Tibial artery (tissue), 4 donors: ENCODE measurements at regions not wholly inside any gene's neighbourhood (a gene's known extent, or its start where the extent isn't known, plus 50 kb on each side); places are given as distances from the start of the nearest gene placed in this dataset.

Experiments used
- DNase-seq, 2 donors: peaks; one replicate each; pipeline ENCODE4 v3.0.0-alpha.2; 2019
- H3K27ac ChIP-seq, 2 donors: fragments of 200-600 bp; sonication (generic) in 1 of 2; 1 replicate in 1 of 2; 2 replicates in 1 of 2; pipeline ENCODE4 v1.5.1; 2018 to 2019; ENCODE audit warnings: mild to moderate bottlenecking in 1 of 2
- H3K27me3 ChIP-seq, 2 donors: fragments of 200-600 bp; sonication (generic) in 1 of 2; one replicate each; pipeline versions ENCODE4 v1.5.1 to v1.6.0; 2016 to 2019
- H3K36me3 ChIP-seq, 3 donors: fragments of 200-600 bp; sonication (generic) in 2 of 3; one replicate each; pipeline ENCODE4 v1.5.1; 2016 to 2019; ENCODE audit warnings: mild to moderate bottlenecking in 2 of 3
- H3K4me1 ChIP-seq, 4 donors: fragments of 200-600 bp; sonication (generic) in 2 of 4; 1 replicate in 3 of 4; 2 replicates in 1 of 4; pipeline ENCODE4 v1.5.1; 2016 to 2019
- H3K4me3 ChIP-seq, 2 donors: fragments of 200-600 bp; sonication (generic) in 1 of 2; 1 replicate in 1 of 2; 2 replicates in 1 of 2; pipeline ENCODE4 v1.5.1; 2018 to 2019; ENCODE audit warnings: mild to moderate bottlenecking in 2 of 2
- H3K9me3 ChIP-seq, 3 donors: fragments of 200-600 bp; sonication (generic) in 1 of 3; one replicate each; pipeline ENCODE4 v1.5.1; 2016 to 2019
- CTCF ChIP-seq, 2 experiments: fragments of 200-600 bp in 1 of 2; fragments of 450-650 bp in 1 of 2; IDR thresholded peaks; one replicate each; pipeline ENCODE4 v1.5.1; 2017 to 2019; ENCODE audit warnings: antibody characterized with exemption in 2 of 2, mild to moderate bottlenecking in 1 of 2, moderate library complexity in 1 of 2
- intact Hi-C: fragments of 100-400 bp; cut with DNase I; formaldehyde crosslinking; loops from one replicate; pipeline ENCODE4 v1.15.0; 2023; ENCODE audit warnings: low total_unique reads

GRCh38 chr2:60047944-60048525 is 505.4 kb downstream of the BCL11A start:
- Histone ChIP-seq H3K4me1 (no peaks in the 10 kb centered on the region), H3K27me3 (no peaks in the 10 kb centered on the region), H3K27ac (no peak overlapping the region), H3K4me3 (no peak overlapping the region), H3K9me3 (no peaks in the 10 kb centered on the region), H3K36me3 (no peaks in the 10 kb centered on the region)
- no peak for DNase-seq
- intact Hi-C loops: no loop called here
- no peak for TF ChIP-seq CTCF (IDR thresholded peaks at IDR 0.05)

GRCh38 chr2:60047347-60047746 is 506.1 kb downstream of the BCL11A start:
- no peak for DNase-seq
- no peak overlapping the region for H3K27ac ChIP-seq
- intact Hi-C loops: no loop called here
- no peaks in the 10 kb centered on the region for H3K4me1 ChIP-seq
- no peaks in the 10 kb centered on the region for H3K9me3 ChIP-seq
- no peak overlapping the region for H3K4me3 ChIP-seq
- no peak for TF ChIP-seq CTCF (IDR thresholded peaks at IDR 0.05)
- no peaks in the 10 kb centered on the region for H3K36me3 ChIP-seq
- H3K27me3 ChIP-seq: no peaks in the 10 kb centered on the region

GRCh38 chr2:60046529-60046928 is 506.9 kb downstream of the BCL11A start:
- no peaks in the 10 kb centered on the region for H3K36me3 ChIP-seq
- H3K27ac ChIP-seq: no peak overlapping the region
- no peaks in the 10 kb centered on the region for H3K27me3 ChIP-seq
- TF ChIP-seq CTCF (IDR thresholded peaks at IDR 0.05): no peak
- no peak for DNase-seq
- intact Hi-C loops: no loop called here
- H3K4me3 ChIP-seq: no peak overlapping the region
- H3K4me1 ChIP-seq: no peaks in the 10 kb centered on the region
- no peaks in the 10 kb centered on the region for H3K9me3 ChIP-seq

GRCh38 chr2:60045456-60045855 is 508.0 kb downstream of the BCL11A start:
- H3K27me3 ChIP-seq: no peaks in the 10 kb centered on the region
- no peaks in the 10 kb centered on the region for H3K36me3 ChIP-seq
- no peak overlapping the region for H3K4me3 ChIP-seq
- intact Hi-C loops: no loop called here
- no peak for DNase-seq
- no peak overlapping the region for H3K27ac ChIP-seq
- no peak for TF ChIP-seq CTCF (IDR thresholded peaks at IDR 0.05)
- no peaks in the 10 kb centered on the region for H3K9me3 ChIP-seq
- H3K4me1 ChIP-seq: no peaks in the 10 kb centered on the region

GRCh38 chr2:60044484-60044883 is 509.0 kb downstream of the BCL11A start:
- no peaks in the 10 kb centered on the region for H3K36me3 ChIP-seq
- intact Hi-C loops: no loop called here
- no peaks in the 10 kb centered on the region for H3K4me1 ChIP-seq
- TF ChIP-seq CTCF (IDR thresholded peaks at IDR 0.05): no peak
- no peak overlapping the region for H3K4me3 ChIP-seq
- no peak for DNase-seq
- no peak overlapping the region for H3K27ac ChIP-seq
- no peaks in the 10 kb centered on the region for H3K27me3 ChIP-seq
- no peaks in the 10 kb centered on the region for H3K9me3 ChIP-seq

GRCh38 chr2:60042023-60042422 is 511.4 kb downstream of the BCL11A start:
- no peak overlapping the region for H3K4me3 ChIP-seq
- no peaks in the 10 kb centered on the region for H3K27me3 ChIP-seq
- no peak overlapping the region for H3K27ac ChIP-seq
- intact Hi-C loops: no loop called here
- no peaks in the 10 kb centered on the region for H3K4me1 ChIP-seq
- no peak for DNase-seq
- no peak for TF ChIP-seq CTCF (IDR thresholded peaks at IDR 0.05)
- no peaks in the 10 kb centered on the region for H3K36me3 ChIP-seq
- H3K9me3 ChIP-seq: no peaks in the 10 kb centered on the region
